NCI-H1092 treated with DMSO at 0.1 percent for 48 hours (cell line): ENCODE measurements at regions not wholly inside any gene's neighbourhood (a gene's known extent, or its start where the extent isn't known, plus 50 kb on each side); places are given as distances from the start of the nearest gene placed in this dataset.
"Not testable (repeated sequence)": the region's sequence is repeated elsewhere in the genome, so short reads cannot be mapped to it uniquely, and the experiment has no call there.

Source experiments
- DNase-seq: peaks from one replicate; lab custom pipeline; 2025; lab: John Stamatoyannopoulos, UW

GRCh38 chr5:63121471-63121870, 542.9 kb downstream of the LRRC70 start:
- no peak for DNase-seq

DNA sequence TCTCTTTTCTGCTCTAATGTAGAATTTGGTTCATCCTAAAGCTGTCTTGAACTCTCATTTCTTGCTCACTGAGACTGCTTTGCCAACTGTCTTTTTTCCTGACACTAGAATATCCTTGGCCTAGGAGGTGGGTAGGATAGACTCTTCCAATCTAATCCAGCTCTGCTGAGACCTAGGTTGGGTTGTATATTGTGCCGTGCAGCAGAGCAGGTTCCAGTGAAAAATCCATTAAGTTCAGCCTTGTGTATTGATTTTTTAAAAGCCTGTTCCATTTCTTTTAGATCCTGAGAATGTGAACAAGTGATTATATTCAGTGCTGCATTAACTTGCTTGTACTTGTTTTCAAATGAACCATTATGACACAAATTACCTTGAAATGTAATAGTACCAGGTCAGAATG, 539.6 kb downstream of the LRRC70 start:
- DNase-seq, result no peak

DNA sequence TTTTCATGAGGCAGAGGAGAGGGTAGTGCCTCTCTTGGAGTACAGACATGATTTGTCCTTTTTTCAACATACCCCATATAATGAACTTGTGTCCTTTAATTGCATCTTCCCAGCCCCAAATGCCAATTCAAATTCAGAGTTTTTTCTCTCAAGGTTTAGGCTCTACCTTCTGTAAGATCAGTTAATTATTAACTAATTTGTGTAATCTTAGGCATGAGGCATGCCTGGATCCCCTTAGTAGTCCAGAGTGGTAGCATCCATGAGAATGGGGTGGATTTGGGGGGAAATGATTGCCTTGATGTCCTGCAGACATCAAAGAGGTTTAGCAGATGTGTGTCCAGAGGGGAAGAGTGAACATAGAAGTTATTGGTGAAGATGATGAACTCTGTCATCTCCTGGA, 533.3 kb downstream of the LRRC70 start:
- no peak for DNase-seq

GRCh38 chr5:63101870-63102269, 523.3 kb downstream of the LRRC70 start:
- DNase-seq, result no peak

- DNase-seq, result no peak
These were observed 518.7 kb downstream of the LRRC70 start for GRCh38 chr5:63097286-63097685.

DNA sequence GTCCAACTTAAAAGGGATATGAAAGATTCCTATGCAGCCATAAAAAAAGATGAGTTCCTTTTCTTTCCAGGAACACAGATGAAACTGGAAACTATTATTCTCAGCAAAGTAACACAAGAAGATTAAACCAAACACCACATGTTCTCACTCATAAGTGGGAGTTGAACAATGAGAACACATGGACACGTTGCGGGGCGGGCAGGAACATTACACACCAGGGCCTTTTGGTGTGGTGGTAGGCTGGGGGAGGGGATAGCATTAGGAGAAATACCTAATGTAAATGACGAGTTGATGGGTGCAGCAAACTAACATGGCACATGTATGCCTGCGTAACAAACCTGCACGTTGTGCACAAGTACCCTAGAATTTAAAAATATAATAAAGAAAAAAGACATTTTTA, 516.1 kb downstream of the LRRC70 start:
- no peak for DNase-seq

DNA sequence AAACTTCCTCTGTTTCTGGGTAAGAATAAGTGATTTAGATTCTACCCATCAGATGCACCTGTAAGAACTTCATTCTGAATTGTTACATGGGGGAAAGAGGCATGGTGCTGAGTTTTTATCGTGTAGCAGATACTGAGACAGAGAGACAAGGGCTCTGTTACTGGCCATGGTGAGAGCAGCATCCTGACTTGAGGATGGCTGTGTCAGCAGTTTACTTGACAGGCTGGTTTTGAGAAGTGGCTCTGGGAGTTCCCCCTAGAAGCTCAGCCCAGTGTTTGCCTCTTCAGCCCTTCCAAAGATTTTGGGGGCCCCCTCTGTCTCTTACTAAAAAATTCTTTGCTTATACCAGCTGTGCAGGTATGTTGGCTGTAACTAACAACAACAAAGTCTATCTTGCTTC, 510.5 kb downstream of the LRRC70 start:
- no peak for DNase-seq

DNA sequence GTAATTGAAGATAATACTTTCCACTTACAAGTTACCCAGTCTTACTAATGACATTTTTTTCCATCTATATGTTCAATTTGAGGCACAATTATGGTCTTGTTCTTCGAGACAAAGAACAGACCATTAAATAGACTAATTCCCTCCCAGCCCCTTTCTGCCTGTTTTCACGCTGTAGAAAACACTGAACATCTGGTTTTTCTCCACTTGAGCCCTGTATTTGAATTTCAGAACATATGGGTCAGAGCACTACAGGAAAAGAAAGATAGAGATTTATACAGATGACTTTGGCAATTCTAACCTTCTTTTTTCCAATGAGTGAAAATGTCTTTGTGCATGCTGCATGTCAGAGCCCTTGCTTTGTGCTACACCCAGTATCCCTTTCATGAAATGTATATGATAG, 506.9 kb downstream of the LRRC70 start:
- DNase-seq, result no peak

DNA sequence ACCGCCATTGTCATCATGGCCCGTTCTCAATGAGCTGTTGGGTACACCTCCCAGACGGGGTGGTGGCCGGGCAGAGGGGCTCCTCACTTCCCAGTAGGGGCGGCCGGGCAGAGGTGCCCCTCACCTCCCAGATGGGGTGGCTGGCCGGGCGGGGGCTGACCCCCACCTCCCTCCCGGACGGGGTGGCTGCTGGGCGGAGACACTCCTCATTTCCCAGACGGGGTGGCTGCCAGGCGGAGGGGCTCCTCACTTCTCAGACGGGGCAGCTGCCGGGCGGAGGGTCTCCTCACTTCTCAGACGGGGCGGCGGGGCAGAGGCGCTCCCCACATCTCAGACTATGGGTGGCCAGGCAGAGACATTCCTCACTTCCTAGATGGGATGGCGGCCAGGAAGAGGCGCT, 505.1 kb downstream of the LRRC70 start:
- DNase-seq, result not testable (repeated sequence)

- DNase-seq, result no peak
These were observed 502.8 kb downstream of the LRRC70 start for GRCh38 chr5:63081402-63081801.

- DNase-seq, result no peak
These were observed 491.4 kb downstream of the LRRC70 start for GRCh38 chr5:63070001-63070400.

- no peak for DNase-seq
These were observed 476.8 kb downstream of the LRRC70 start for GRCh38 chr5:63055421-63055820.

DNA sequence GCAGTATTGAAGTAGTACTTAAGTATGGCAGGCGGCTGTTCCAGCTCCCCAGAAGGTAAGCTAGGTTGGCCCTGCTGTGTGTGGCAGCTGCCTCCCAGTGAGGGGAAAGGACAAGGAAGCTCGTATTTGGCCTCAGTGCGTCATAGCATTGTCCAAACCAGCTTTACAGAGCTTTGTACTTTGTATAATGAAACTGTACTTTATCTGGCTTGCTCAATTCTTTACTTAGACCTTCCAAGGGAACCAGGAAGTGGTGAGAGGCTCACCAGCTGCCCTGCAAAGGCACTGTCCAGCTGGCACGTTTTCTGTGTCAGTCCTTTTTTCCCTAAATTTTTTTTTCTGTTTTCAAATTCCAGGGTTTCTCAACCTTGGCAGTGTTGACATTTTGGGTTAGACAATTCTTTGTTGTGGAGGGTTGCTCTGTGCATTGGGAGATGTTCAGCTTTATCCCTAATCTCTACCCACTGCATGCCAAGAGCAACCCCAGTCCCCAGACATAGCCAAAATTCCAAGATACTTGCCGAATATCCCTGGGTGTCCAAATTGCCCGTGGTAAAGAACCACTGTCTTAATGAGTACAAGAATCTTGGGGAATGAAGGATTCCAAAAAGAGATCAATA, 474.5 kb downstream of the LRRC70 start:
- no peak for DNase-seq

- DNase-seq, result no peak
These were observed 472.3 kb downstream of the LRRC70 start for GRCh38 chr5:63050916-63051315.

DNA sequence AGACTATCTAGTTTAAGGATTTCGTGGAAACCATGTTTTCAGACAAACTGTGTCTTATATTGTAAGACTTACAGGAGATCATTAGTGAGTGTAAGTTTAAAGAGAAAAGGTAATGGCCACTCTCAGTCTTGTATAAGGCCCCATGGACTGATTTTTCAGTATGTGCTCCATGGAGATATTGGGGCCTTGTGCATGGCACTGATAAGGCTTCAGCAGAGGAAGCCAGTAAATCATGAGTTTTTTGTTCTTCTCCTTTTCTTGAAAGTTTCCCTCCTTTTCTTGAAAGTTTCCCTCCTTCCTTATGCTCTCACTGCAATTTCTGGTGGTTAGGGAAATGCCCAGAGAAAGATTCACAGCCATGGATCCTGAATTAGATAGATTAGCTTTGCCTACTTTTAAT, 471.3 kb downstream of the LRRC70 start:
- no peak for DNase-seq

DNA sequence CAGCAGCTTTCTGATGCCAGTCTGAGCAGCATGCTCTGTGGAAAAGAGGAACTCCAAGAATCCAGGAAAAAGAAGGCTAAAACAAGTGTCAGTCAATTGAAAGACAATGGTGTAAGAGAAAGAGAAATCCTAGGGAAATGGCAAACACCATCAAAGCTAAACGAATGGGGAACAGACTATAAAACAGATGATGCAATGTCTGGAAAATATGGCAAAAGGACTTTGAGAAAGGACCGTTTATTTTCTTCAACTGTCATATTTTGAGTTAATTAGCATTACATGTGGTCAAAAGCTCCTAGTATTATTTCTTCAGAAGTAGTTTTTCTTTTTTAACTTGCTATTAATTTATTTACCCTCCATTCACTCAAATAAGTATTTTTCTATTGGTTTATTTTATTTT, 465.2 kb downstream of the LRRC70 start:
- no peak for DNase-seq

GRCh38 chr5:63032343-63032742, 453.7 kb downstream of the LRRC70 start:
- DNase-seq, result no peak

DNA sequence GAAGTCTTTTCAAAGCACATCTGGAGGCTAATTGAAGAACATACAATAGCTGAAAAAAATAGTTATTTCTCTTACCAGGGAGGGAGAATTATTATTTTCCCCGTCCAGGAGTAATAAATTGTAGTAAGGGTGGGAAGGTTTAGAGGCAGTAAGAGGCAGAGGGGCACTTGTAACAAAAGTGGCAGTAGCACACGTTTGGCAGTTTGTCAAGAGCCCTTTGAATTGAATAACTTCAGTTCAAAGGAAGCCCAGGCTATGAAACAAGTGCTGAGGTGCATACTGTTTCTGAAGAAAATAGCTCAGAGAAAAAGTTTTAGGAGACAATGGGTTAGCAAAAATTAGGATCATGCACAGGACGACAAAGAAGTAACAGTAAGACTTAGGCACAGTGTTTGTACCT, 451.3 kb downstream of the LRRC70 start:
- DNase-seq, result no peak

- no peak for DNase-seq
These were observed 447.1 kb downstream of the LRRC70 start for GRCh38 chr5:63025679-63026078.

GRCh38 chr5:63022403-63022802, 443.8 kb downstream of the LRRC70 start:
- DNase-seq, result no peak

DNA sequence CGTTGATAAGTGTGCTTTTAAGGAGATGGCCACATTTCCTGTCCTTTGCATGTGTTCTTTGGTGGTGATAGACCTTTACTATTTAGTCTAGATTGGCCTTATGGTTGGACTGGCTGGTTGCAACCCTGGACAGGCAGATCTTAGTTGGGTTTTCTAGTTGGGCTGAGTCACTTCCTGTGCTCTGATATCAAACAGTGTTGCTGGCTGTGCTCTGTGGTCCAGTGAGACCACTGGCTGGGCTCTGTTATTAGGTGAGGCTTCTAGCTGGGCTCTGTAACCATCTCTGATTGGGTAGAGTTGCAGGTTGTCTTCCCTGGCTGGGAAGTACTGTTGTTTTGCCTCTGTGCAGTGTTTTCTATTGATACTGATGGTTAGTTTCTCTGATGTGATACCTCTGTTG, 432.5 kb downstream of the LRRC70 start:
- no peak for DNase-seq

GRCh38 chr5:63008195-63008594, 429.6 kb downstream of the LRRC70 start:
- no peak for DNase-seq

DNA sequence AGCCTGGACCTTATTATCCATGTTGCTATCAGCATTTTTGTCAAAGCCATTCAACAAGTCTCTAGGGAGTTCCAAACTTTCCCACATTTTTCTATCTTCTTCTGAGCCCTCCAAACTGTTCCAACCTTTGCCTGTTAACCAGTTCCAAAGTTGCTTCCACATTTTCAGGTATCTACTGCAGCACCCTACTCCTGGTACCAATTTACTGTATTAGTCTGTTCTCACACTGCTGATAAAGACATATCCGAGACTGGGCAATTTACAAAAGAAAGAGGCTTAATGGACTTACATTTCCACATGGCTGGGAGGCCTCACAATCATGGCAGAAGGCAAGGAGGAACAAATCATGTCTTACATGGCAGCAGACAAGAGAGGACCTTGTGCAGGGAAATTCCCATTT, 416.2 kb downstream of the LRRC70 start:
- DNase-seq, result not testable (repeated sequence)

GRCh38 chr5:62985749-62986148, 407.1 kb downstream of the LRRC70 start:
- DNase-seq, result no peak

DNA sequence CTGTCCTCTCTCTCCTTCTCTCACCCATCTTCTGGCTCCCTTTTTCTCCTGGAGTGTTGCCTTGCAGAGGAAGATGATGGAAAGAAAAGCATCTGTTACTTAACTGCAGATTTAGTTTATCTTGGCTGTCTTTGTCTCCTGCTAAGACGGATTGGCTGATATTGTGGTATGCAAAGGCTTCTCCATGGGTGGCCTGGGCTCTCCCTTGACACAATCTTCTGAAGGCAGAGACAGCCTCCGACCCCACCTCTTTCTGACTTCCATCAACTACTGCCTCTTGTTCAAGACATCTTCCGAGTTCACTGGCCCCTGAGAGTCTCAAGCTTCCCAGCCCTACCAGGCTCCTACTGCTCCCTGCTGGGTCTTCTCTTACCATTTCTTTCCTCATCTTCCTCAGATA, 403.7 kb downstream of the LRRC70 start:
- no peak for DNase-seq
